ENCODE measurements at regions not wholly inside any gene's neighbourhood (a gene's known extent, or its start where the extent isn't known, plus 50 kb on each side); places are given as distances from the start of the nearest gene placed in this dataset.
"Not testable (repeated sequence)": the region's sequence is repeated elsewhere in the genome, so short reads cannot be mapped to it uniquely, and the experiment has no call there.

GRCh38 chr20:52038632-52039031 is 152.9 kb downstream of the ZFP64 start:
- not testable (repeated sequence) for TF ChIP-seq FOXM1 (IDR thresholded peaks at IDR 0.05; ENCODE audit: borderline replicate concordance); NFRKB (IDR thresholded peaks at IDR 0.05); SP1 (IDR thresholded peaks at IDR 0.05); HDGF (IDR thresholded peaks at IDR 0.05; ENCODE audit: borderline replicate concordance); SUZ12 (IDR thresholded peaks at IDR 0.05); ARNT (IDR thresholded peaks at IDR 0.05); FOXK2 (IDR thresholded peaks at IDR 0.05); ELF4 (IDR thresholded peaks at IDR 0.05); TARDBP (IDR thresholded peaks at IDR 0.05); CTBP1 (IDR thresholded peaks at IDR 0.05; ENCODE audit: borderline replicate concordance); L3MBTL2 (conservative IDR thresholded peaks at IDR 0.05); FOXA1 (IDR thresholded peaks at IDR 0.05); BHLHE40 (IDR thresholded peaks at IDR 0.05; ENCODE audit: borderline replicate concordance)
